GM12878 (cell line): ENCODE measurements at regions not wholly inside any gene's neighbourhood (a gene's known extent, or its start where the extent isn't known, plus 50 kb on each side); places are given as distances from the start of the nearest gene placed in this dataset.

ENCODE experiments used
- ATAC-seq: fragments of 200-7000 bp; cut with Tn5 transposase; 3 replicates; pipeline ENCODE4 v1.9.1; 2020; ENCODE audit warnings: mild to moderate bottlenecking, moderate library complexity
- BruUV-seq: library from RNA; stranded (reverse); fragments of 400-500 nt; replicated peaks from 2 replicates; lab custom pipeline; 2021; lab: Mats Ljungman, UMichigan
- CTCF ChIA-PET: fragments of 300-600 bp; sonication (Branson Sonifier 250); formaldehyde crosslinking; extraction: SDS; loops from one replicate; lab custom pipeline; 2021; ENCODE audit warnings: inconsistent platforms; lab: Yijun Ruan, JAX
- POLR2A ChIA-PET: fragments of 350-600 bp; formaldehyde crosslinking; extraction: SDS; loops from one replicate; lab custom pipeline; 2021; ENCODE audit warnings: inconsistent platforms; lab: Charles Lee
- RAD21 ChIA-PET: fragments of 300-600 bp; sonication (Branson Sonifier 250); formaldehyde crosslinking; loops from one replicate; lab custom pipeline; 2023; ENCODE audit warnings: antibody characterized with exemption; ENCODE audit not compliant: unreplicated experiment; lab: Charles Lee
- SMC1A ChIA-PET: fragments of 300-600 bp; sonication (Branson Sonifier 250); formaldehyde crosslinking; loops from one replicate; lab custom pipeline; 2023; ENCODE audit not compliant: unreplicated experiment, uncharacterized antibody; lab: Charles Lee
- DNase-seq: peaks from one replicate; pipeline ENCODE4 v3.0.0-alpha.2; 2011; ENCODE audit warnings: low read depth, low spot score
- FAIRE-seq: peaks from 3 replicates; lab custom pipeline; 2011; peaks lifted over from hg19 to GRCh38; lab: Jason Lieb, UNC
- H2AFZ ChIP-seq: 2 replicates; pipeline ENCODE4 v1.6.0; 2011; ENCODE audit warnings: low read depth, low read length, control low read depth; ENCODE audit not compliant: control insufficient read depth
- H3K27ac ChIP-seq: 2 replicates; pipeline ENCODE4 v1.5.1; 2011; ENCODE audit warnings: control low read depth; ENCODE audit not compliant: control insufficient read depth, insufficient read depth
- H3K27me3 ChIP-seq, 2 experiments: replicated peaks in 1 of 2; 2 replicates each; pipeline versions ENCODE4 v1.6.0 to v1.6.1; 2011; ENCODE audit warnings: low read length in 1 of 2; ENCODE audit not compliant: control insufficient read depth in 2 of 2, insufficient read depth in 2 of 2
- H3K36me3 ChIP-seq, 2 experiments: 2 replicates each; pipeline ENCODE4 v1.5.1; 2011; ENCODE audit warnings: low read length in 1 of 2; ENCODE audit not compliant: control insufficient read depth in 2 of 2, insufficient read depth in 2 of 2
- H3K4me1 ChIP-seq: 2 replicates; pipeline ENCODE4 v1.6.1; 2011; ENCODE audit warnings: mild to moderate bottlenecking, low read length, moderate library complexity, mixed read lengths; ENCODE audit not compliant: control insufficient read depth, insufficient read depth
- H3K4me2 ChIP-seq: 2 replicates; pipeline ENCODE4 v1.6.0; 2011; ENCODE audit warnings: control low read depth; ENCODE audit not compliant: control insufficient read depth, insufficient read depth
- H3K4me3 ChIP-seq: fragments of 200-600 bp; sonication (generic); 2 replicates; pipeline ENCODE4 v1.5.1; 2016
- H3K79me2 ChIP-seq: 2 replicates; pipeline ENCODE4 v1.6.0; 2011; ENCODE audit warnings: low read length; ENCODE audit not compliant: control insufficient read depth, insufficient read depth
- H3K9ac ChIP-seq: 2 replicates; pipeline ENCODE4 v1.8.0; 2011; ENCODE audit warnings: low read length, control low read depth, mixed read lengths; ENCODE audit not compliant: control insufficient read depth, insufficient read depth
- H3K9me3 ChIP-seq: replicated peaks from 3 replicates; pipeline ENCODE4 v1.5.1; 2011; ENCODE audit warnings: mild to moderate bottlenecking, low read length; ENCODE audit not compliant: control insufficient read depth, insufficient read depth
- H4K20me1 ChIP-seq: 2 replicates; pipeline ENCODE4 v1.6.0; 2011; ENCODE audit not compliant: control insufficient read depth, insufficient read depth
- CHD1 ChIP-seq: IDR thresholded peaks from 2 replicates; pipeline ENCODE4 v1.6.1; 2012; ENCODE audit warnings: low read depth, low read length, improper control_type of control experiment
- JUND ChIP-seq: IDR thresholded peaks from 2 replicates; pipeline ENCODE4 v1.6.1; 2012; ENCODE audit warnings: low read depth, mild to moderate bottlenecking, low read length, improper control_type of control experiment, moderate library complexity
- MEF2A ChIP-seq: IDR thresholded peaks from 2 replicates; pipeline ENCODE4 v1.6.1; 2011; ENCODE audit warnings: low read depth, mild to moderate bottlenecking, low read length, moderate library complexity; ENCODE audit not compliant: insufficient read depth
- NFIC ChIP-seq: IDR thresholded peaks from 2 replicates; pipeline ENCODE4 v1.6.1; 2012; ENCODE audit warnings: low read depth, mild to moderate bottlenecking, inconsistent platforms, low read length, moderate library complexity
- RAD51 ChIP-seq: fragments of 450-650 bp; IDR thresholded peaks from 2 replicates; pipeline ENCODE4 v1.6.1; 2016; ENCODE audit warnings: moderate library complexity, mild to moderate bottlenecking, inconsistent platforms
- SPI1 ChIP-seq: IDR thresholded peaks from 2 replicates; pipeline ENCODE4 v1.6.1; 2011; ENCODE audit warnings: low read depth, mild to moderate bottlenecking, low read length, moderate library complexity, borderline replicate concordance; ENCODE audit not compliant: insufficient read depth
- TCF12 ChIP-seq: IDR thresholded peaks from 2 replicates; pipeline ENCODE4 v1.6.1; 2011; ENCODE audit warnings: low read depth, mild to moderate bottlenecking, low read length
- ZNF207 ChIP-seq: fragments of 450-650 bp; IDR thresholded peaks from 2 replicates; pipeline ENCODE4 v1.6.1; 2014; ENCODE audit warnings: antibody characterized with exemption, mild to moderate bottlenecking, borderline replicate concordance
- ZNF24 ChIP-seq: fragments of 450-650 bp; IDR thresholded peaks from 2 replicates; pipeline ENCODE4 v1.6.1; 2017; ENCODE audit warnings: antibody characterized with exemption, mild to moderate bottlenecking
- WGBS: methylation state at CpG from one replicate; pipeline ENCODE4 v1.1.6; 2016; ENCODE audit warnings: low lambda C conversion rate; ENCODE audit not compliant: insufficient replicate concordance, insufficient coverage; ENCODE audit errors: missing lambda C conversion rate; 5-methylcytosine and 5-hydroxymethylcytosine counted together
- in situ Hi-C: fragments of 300-500 bp; cut with MboI; formaldehyde crosslinking; loops from 9 replicates; pipeline ENCODE4 v1.14.3; 2018; ENCODE audit warnings: mixed read lengths
- intact Hi-C: fragments of 100-400 bp; cut with micrococcal nuclease; formaldehyde crosslinking; loops from one replicate; pipeline ENCODE4 v1.14.2; 2022; ENCODE audit not compliant: unreplicated experiment
- TF ChIP-seq, protein P1 (sequence below), 3 experiments: IDR thresholded peaks in 2 of 3; conservative IDR thresholded peaks in 1 of 3; 2 replicates each; pipeline ENCODE4 v1.5.1; 2011; ENCODE audit warnings: low read depth in 3 of 3, low read length in 3 of 3, mild to moderate bottlenecking in 3 of 3, control low read depth in 2 of 3, moderate library complexity in 2 of 3, inconsistent platforms in 1 of 3, mixed read lengths in 1 of 3; ENCODE audit not compliant: control insufficient read depth in 2 of 3, insufficient read depth in 1 of 3; ENCODE audit errors: extremely low read depth in 1 of 3
- TF ChIP-seq, protein P2 (sequence below): fragments of 450-650 bp; IDR thresholded peaks from 2 replicates; pipeline ENCODE4 v1.6.1; 2018; ENCODE audit warnings: borderline replicate concordance, mild to moderate bottlenecking; ENCODE audit not compliant: partially characterized antibody

DNA sequence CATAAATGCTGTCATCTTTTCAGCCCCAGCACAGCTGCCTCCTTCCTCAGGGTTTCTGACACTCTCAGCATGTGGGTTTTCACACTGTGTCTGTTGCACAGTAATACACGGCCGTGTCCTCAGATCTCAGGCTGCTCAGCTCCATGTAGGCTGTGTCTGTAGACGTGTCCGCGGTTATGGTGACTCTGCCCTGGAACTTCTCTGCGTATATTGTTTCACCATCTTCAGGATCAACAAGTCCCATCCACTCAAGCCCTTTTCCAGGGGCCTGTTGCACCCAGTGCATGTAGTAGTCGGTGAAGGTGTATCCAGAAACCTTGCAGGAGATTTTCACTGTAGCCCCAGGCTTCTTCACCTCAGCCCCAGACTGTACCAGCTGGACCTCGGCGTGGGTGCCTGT is 1210.6 kb downstream of the TMEM121 start:
- RAD21 ChIA-PET = no interaction called here
- H4K20me1 ChIP-seq = no peaks in the 10 kb centered on the region
- POLR2A ChIA-PET = no interaction called here
- no CpG with 5 or more reads among the region's 9 CpGs for WGBS
- no peaks in the 10 kb centered on the region for H3K27me3 ChIP-seq
- BruUV-seq = no TSS peak
- H3K36me3 ChIP-seq = no peaks in the 10 kb centered on the region
- in situ Hi-C loops (no loop called here), intact Hi-C loops (no loop called here)
- SMC1A ChIA-PET = no interaction called here
- no peak overlapping the region for H2AFZ ChIP-seq
- no peak overlapping the region for H3K4me3 ChIP-seq
- H3K9me3 ChIP-seq = no peaks in the 10 kb centered on the region
- ATAC-seq = no peak
- no peaks in the 10 kb centered on the region for H3K4me1 ChIP-seq
- TF ChIP-seq JUND (no peak), ZNF207 (no peak)
- H3K4me2 ChIP-seq = no peak overlapping the region
- no peak overlapping the region for H3K9ac ChIP-seq
- CTCF ChIA-PET = no interaction called here
- FAIRE-seq = no peak
- no peak for DNase-seq
- H3K79me2 ChIP-seq = no peaks in the 10 kb centered on the region
- no peak overlapping the region for H3K27ac ChIP-seq

DNA sequence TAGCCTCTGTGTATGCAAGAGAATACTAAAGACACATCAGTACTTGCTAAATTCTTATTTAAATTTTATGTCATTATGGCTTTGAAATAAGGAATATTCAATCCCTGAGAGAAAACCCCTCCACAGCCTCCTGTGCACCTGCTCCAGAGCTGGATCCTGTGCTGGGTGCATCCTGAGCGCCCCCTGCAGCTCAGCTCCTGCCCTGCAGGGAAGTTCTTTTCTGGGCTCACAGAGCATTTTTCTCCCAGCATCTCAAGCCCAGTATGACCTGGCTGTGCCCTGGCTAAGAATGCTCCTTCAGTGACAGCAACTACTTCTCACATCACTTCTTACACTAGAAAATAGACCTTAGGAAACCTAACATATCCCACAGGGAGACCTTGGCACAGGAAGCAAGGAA is 1211.7 kb downstream of the TMEM121 start:
- no peaks in the 10 kb centered on the region for H4K20me1 ChIP-seq
- H3K4me1 ChIP-seq = no peaks in the 10 kb centered on the region
- H3K36me3 ChIP-seq = no peaks in the 10 kb centered on the region
- no peak overlapping the region for H3K9ac ChIP-seq
- WGBS = no CpG with 5 or more reads among the region's 1 CpG
- no peak for FAIRE-seq
- RAD21 ChIA-PET = no interaction called here
- POLR2A ChIA-PET = no interaction called here
- H3K4me2 ChIP-seq = no peak overlapping the region
- DNase-seq = no peak
- intact Hi-C loops = no loop called here
- ATAC-seq = no peak
- no peak overlapping the region for H3K4me3 ChIP-seq
- H3K9me3 ChIP-seq = no peaks in the 10 kb centered on the region
- H3K79me2 ChIP-seq = no peaks in the 10 kb centered on the region
- no TSS peak for BruUV-seq
- SMC1A ChIA-PET = no interaction called here
- no peak overlapping the region for H3K27ac ChIP-seq
- H3K27me3 ChIP-seq = no peaks in the 10 kb centered on the region
- in situ Hi-C loops = no loop called here
- H2AFZ ChIP-seq = no peak overlapping the region
- CTCF ChIA-PET = no interaction called here
- TF ChIP-seq, protein P1, sequence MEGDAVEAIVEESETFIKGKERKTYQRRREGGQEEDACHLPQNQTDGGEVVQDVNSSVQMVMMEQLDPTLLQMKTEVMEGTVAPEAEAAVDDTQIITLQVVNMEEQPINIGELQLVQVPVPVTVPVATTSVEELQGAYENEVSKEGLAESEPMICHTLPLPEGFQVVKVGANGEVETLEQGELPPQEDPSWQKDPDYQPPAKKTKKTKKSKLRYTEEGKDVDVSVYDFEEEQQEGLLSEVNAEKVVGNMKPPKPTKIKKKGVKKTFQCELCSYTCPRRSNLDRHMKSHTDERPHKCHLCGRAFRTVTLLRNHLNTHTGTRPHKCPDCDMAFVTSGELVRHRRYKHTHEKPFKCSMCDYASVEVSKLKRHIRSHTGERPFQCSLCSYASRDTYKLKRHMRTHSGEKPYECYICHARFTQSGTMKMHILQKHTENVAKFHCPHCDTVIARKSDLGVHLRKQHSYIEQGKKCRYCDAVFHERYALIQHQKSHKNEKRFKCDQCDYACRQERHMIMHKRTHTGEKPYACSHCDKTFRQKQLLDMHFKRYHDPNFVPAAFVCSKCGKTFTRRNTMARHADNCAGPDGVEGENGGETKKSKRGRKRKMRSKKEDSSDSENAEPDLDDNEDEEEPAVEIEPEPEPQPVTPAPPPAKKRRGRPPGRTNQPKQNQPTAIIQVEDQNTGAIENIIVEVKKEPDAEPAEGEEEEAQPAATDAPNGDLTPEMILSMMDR (IDR thresholded peaks at IDR 0.05 in 2 of 3, conservative IDR thresholded peaks at IDR 0.05 in 1 of 3; ENCODE audit: control insufficient read depth in 2 of 3, extremely low read depth in 1 of 3, insufficient read depth in 1 of 3, low read depth in 3 of 3, low read length in 3 of 3) = no peak
- TF ChIP-seq NFIC (no peak), SPI1 (no peak), CHD1 (no peak), MEF2A (no peak), ZNF24 (no peak), RAD51 (no peak), TCF12 (no peak)
- TF ChIP-seq, protein P2, sequence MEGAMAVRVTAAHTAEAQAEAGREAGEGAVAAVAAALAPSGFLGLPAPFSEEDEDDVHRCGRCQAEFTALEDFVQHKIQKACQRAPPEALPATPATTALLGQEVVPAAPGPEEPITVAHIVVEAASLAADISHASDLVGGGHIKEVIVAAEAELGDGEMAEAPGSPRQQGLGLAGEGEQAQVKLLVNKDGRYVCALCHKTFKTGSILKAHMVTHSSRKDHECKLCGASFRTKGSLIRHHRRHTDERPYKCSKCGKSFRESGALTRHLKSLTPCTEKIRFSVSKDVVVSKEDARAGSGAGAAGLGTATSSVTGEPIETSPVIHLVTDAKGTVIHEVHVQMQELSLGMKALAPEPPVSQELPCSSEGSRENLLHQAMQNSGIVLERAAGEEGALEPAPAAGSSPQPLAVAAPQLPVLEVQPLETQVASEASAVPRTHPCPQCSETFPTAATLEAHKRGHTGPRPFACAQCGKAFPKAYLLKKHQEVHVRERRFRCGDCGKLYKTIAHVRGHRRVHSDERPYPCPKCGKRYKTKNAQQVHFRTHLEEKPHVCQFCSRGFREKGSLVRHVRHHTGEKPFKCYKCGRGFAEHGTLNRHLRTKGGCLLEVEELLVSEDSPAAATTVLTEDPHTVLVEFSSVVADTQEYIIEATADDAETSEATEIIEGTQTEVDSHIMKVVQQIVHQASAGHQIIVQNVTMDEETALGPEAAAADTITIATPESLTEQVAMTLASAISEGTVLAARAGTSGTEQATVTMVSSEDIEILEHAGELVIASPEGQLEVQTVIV = no peak
